ENCODE measurements at regions not wholly inside any gene's neighbourhood (a gene's known extent, or its start where the extent isn't known, plus 50 kb on each side); places are given as distances from the start of the nearest gene placed in this dataset.
"Not testable (repeated sequence)": the region's sequence is repeated elsewhere in the genome, so short reads cannot be mapped to it uniquely, and the experiment has no call there.

DNA sequence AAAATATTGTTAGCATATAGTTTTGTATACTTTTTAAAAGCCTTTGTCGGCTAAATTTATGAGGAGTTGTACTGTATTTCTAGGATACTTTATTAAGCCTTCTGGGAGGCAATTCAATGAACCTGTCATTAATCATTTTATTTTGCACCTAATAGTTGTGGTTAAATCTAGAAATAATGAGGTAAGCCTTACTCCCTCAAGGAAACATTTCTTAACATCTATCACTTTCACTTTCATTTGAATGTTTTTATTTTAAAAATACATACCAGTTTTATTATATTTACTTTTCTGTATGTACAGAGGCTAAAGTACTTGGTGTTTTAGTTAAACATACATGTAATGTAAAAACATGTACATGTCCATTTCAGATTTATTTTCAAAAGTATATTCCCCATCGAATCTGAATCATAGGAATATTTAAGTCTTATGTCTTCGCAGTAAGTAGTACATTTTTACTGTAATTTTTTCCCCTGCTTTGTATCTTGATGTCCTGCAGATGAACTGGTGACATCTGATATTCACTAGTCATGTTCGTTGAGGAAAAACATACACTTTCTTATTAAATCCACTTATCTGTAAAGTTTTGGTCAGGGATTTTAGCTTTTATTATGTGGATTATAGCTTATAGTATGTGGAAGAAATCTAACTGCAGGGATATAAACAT, 82.8 kb downstream of the DISP1 start:
- H3K4me1 ChIP-seq (ENCODE audit: insufficient read depth) = no peaks in the 10 kb centered on the region
- peak; percentile 59 for DNase-seq (ENCODE audit: extremely low spot score)
- no peaks in the 10 kb centered on the region for H3K36me3 ChIP-seq (ENCODE audit: insufficient read depth)
- H3K4me3 ChIP-seq (ENCODE audit: low read depth, low read length) = no peak overlapping the region
- 6% methylated on average over 4 of the region's 4 CpGs for WGBS
- H3K27ac ChIP-seq (ENCODE audit: low read depth) = no peak overlapping the region

DNA sequence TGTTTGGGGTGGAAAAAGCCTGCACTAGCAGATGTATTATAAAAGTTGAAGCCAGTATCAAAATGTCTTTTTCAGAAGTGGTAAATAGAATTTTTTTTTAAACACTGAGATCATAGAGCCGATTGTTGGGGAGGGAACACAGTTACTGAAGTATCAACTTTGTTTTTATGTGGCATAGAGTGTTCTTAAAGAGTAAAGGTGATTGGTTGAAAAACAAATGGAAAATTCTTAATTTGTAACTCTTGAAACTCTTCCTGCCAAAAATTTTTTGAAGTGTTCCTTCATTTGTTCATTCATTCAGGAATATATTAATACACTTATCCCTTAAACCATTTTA, 83.3 kb downstream of the DISP1 start:
- 6% methylated on average over 1 of the region's 1 CpG for WGBS
- Histone ChIP-seq H3K27ac (ENCODE audit: low read depth) (no peak overlapping the region), H3K4me1 (ENCODE audit: insufficient read depth) (no peaks in the 10 kb centered on the region), H3K4me3 (ENCODE audit: low read depth, low read length) (no peak overlapping the region), H3K36me3 (ENCODE audit: insufficient read depth) (no peaks in the 10 kb centered on the region)
- DNase-seq (ENCODE audit: extremely low spot score) = no peak

DNA sequence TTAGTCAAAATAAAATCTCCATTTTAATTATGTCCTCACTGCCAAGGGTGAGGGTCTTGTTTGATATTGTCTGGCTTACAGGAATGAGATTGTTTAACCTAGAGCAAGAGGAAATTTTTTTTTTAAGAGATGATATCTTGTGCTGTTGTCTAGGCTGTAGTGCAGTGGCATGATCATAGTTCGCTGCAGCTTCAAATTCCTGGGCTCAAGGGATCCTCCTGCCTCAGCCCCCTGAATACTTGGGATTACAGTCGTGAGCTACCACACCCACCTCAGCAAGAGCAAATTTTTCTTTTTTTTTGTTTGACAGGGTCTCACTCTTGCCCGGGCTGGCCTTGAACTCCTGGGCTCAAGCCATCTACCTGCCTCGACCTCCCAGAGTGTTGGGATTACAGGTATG, 84.6 kb downstream of the DISP1 start:
- no peak for DNase-seq (ENCODE audit: extremely low spot score)
- Histone ChIP-seq H3K4me3 (ENCODE audit: low read depth, low read length) (no peak overlapping the region), H3K36me3 (ENCODE audit: insufficient read depth) (no peaks in the 10 kb centered on the region), H3K27ac (ENCODE audit: low read depth) (no peak overlapping the region), H3K4me1 (ENCODE audit: insufficient read depth) (no peaks in the 10 kb centered on the region)
- 74% methylated on average over 4 of the region's 4 CpGs for WGBS

DNA sequence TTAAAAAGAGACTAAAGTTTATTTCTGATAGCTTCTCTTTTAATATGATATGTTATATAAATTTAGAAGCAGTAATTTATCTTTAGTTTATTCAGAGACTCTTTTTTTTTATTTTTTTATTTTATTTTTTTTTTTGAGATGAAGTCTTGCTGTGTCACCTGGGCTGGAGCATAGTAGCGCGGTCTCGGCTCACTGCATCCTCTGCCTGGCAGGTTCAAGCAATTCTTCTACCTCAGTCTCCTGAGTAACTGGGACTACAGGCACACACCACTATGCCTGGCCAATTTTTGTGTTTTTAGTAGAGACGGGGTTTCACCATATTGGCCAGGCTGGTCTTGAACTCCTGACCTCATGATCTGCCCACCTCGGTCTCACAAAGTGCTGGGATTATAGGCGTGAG, 89.6 kb downstream of the DISP1 start:
- WGBS = 91% methylated on average over 6 of the region's 6 CpGs
- no peaks in the 10 kb centered on the region for H3K36me3 ChIP-seq (ENCODE audit: insufficient read depth)
- H3K4me1 ChIP-seq (ENCODE audit: insufficient read depth) = no peaks in the 10 kb centered on the region
- H3K4me3 ChIP-seq (ENCODE audit: low read depth, low read length) = no peak overlapping the region
- no peak overlapping the region for H3K27ac ChIP-seq (ENCODE audit: low read depth)
- no peak for DNase-seq (ENCODE audit: extremely low spot score)

DNA sequence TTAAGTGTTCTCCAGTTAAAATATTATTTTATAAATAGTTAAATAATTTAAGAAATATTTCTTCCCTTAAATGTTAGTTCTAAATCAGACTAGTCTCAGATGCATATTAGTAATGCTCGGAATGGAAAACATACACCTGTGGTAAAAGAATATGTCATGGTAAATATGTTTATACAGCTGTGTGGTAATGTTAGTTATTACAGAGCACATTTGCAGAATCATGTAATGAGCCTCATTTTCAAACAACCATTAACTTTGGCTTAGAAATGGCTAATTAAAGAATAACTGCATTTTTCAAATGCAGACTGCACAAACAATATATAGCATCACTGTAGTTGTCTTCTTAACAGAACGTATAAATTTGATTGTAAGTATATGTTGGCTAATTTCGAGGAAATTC, 90.3 kb downstream of the DISP1 start:
- no peaks in the 10 kb centered on the region for H3K36me3 ChIP-seq (ENCODE audit: insufficient read depth)
- no peak overlapping the region for H3K27ac ChIP-seq (ENCODE audit: low read depth)
- H3K4me1 ChIP-seq (ENCODE audit: insufficient read depth) = no peaks in the 10 kb centered on the region
- 94% methylated on average over 3 of the region's 3 CpGs for WGBS
- no peak for DNase-seq (ENCODE audit: extremely low spot score)
- no peak overlapping the region for H3K4me3 ChIP-seq (ENCODE audit: low read depth, low read length)

DNA sequence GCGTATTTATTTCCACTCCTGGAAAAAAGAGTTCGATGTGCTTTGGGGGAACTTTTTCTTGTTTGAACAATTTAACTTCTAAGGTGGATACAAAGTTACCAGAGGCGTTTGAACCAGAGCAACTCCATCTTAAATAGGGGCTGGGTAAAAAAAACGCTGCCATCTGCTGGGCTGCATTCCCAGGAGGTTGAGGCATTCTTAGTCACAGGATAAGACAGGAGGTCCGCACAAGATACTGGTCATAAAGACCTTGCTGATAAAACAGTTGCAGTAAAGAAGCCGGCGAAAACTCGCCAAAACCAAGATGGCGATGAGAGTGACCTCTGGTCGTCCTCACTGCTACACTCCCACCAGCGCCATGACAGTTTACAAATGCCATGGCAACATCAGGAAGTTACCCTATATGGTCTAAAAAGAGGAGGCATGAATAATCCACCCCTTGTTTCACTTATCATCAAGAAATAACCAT, 91.5 kb downstream of the DISP1 start:
- not testable (repeated sequence) for H3K4me1 ChIP-seq (ENCODE audit: insufficient read depth); DNase-seq (ENCODE audit: extremely low spot score); H3K4me3 ChIP-seq (ENCODE audit: low read depth, low read length); H3K36me3 ChIP-seq (ENCODE audit: insufficient read depth); H3K27ac ChIP-seq (ENCODE audit: low read depth)
- 94% methylated on average over 11 of the region's 11 CpGs for WGBS

DNA sequence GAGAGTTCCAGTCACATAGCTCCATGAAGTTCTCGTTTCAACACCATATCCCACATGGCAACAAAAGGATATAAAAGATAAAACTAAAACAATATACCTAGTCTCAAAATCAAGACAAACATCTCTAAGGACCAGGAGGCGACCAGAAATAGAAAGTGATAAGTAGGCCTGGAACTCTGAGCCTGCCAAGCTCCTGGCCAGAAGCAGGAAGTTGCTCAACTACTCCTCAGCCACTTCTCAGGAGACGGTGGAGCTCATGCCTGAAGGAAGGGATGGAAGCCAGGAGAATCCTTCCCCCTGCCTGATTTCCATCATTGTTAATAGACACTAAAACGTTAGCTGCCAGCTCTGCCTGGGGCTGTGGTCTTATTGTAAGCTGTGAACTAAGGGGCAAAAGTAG, 94.7 kb downstream of the DISP1 start:
- WGBS = 38% methylated on average over 4 of the region's 4 CpGs
- no peak for DNase-seq (ENCODE audit: extremely low spot score)
- Histone ChIP-seq H3K4me3 (ENCODE audit: low read depth, low read length) (no peak overlapping the region), H3K36me3 (ENCODE audit: insufficient read depth) (no peaks in the 10 kb centered on the region), H3K4me1 (ENCODE audit: insufficient read depth) (no peaks in the 10 kb centered on the region), H3K27ac (ENCODE audit: low read depth) (no peak overlapping the region)

DNA sequence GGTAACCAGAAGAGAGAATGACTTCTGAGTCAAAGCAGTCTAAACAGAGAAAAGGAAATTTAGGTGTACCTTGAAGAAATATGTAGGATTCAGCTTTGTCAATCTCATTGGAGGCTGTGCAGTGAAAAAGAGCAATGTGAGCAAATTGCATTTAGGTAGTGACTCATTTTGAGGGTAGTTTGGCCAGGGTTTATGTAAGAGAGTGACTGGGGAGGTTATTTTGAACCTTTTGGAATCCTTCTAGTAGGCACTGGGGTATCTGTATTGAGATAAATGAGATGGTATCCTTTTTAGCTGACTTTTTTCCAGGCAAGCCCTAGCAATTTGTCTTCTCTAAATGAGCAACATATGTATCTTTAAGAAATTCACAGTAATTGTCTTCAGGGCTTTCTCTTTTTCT, 95.9 kb downstream of the DISP1 start:
- DNase-seq (ENCODE audit: extremely low spot score) = no peak
- H3K4me3 ChIP-seq (ENCODE audit: low read depth, low read length) = no peak overlapping the region
- no peaks in the 10 kb centered on the region for H3K36me3 ChIP-seq (ENCODE audit: insufficient read depth)
- H3K4me1 ChIP-seq (ENCODE audit: insufficient read depth) = no peaks in the 10 kb centered on the region
- H3K27ac ChIP-seq (ENCODE audit: low read depth) = no peak overlapping the region

DNA sequence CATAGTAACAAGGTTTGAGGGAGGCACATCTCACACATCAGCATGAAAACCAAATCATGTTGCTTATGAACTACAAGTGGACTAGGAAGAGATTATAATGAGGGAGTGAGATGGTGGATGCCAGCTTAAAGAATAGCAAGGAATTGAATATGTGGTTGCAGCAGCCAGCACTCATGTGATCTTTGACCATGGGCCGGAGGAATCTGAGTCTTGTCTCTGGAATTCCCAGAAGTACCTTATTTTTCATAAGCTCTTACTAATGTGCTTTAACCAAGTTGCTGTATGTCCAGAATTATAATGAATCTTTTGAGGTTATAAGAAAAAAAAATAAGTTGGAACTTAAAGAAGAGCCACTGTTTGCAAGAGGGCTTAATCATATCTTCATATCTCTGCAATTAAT, 97.0 kb downstream of the DISP1 start:
- Histone ChIP-seq H3K4me1 (ENCODE audit: insufficient read depth) (no peaks in the 10 kb centered on the region), H3K27ac (ENCODE audit: low read depth) (no peak overlapping the region), H3K4me3 (ENCODE audit: low read depth, low read length) (no peak overlapping the region), H3K36me3 (ENCODE audit: insufficient read depth) (no peaks in the 10 kb centered on the region)
- DNase-seq (ENCODE audit: extremely low spot score) = no peak
- WGBS = 87% methylated on average over 1 of the region's 1 CpG

DNA sequence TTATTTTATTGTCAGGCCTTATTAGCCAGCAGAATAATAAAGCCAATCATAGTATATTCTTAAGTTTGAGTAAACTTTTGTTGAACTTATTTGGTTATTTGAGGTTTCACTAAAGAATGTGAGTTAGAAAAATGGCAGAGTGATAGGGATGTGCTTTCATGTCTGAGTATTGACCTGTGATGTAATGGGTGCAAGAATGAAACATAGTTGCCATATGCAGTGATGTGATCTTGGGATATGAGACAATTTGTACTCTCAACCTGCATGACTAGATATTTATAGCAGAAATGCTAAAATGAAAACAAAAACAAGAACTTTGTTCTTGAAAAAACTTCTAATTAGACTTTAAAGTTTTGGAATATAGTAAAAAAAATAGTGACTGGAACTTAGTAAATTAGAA, 97.9 kb downstream of the DISP1 start:
- no peaks in the 10 kb centered on the region for H3K4me1 ChIP-seq (ENCODE audit: insufficient read depth)
- H3K36me3 ChIP-seq (ENCODE audit: insufficient read depth) = no peaks in the 10 kb centered on the region
- no peak overlapping the region for H3K27ac ChIP-seq (ENCODE audit: low read depth)
- H3K4me3 ChIP-seq (ENCODE audit: low read depth, low read length) = no peak overlapping the region
- no peak for DNase-seq (ENCODE audit: extremely low spot score)

DNA sequence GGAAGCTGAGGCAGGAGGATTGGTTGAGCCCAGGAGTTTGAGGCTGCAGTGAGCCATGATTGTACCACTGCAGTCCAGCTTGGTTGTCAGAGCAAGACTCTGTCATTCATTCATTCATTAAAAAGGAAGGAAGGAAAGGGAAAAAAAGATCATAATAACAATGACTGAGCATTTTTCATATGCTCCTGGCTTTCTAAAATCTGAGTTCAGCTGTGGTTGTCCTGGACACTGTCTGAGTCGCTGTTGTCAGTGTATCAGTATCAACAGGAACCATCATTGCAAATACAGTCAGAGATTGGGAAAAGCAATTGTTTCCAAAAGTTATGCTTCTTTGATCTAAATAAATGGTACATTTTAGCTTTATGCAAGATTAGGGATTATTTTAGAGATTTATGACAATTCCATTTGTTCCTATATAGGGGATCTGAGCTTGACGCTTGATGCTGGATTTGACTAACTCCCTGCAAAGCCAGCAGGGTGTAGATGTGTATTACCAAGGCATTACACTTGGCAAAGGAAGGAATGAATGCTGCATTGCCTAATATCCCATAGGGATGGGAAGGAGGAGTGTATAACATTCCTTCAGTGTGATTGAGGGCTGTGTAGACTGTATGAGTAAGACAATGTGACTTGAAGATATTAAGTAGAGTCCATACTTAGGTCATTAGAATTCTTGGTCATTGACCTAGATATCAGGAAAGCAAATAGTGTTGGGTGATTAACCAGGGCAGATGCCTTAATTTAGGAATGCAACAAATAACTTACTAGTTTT, 100.2 kb downstream of the DISP1 start:
- Histone ChIP-seq H3K27ac (ENCODE audit: low read depth) (no peak overlapping the region), H3K4me1 (ENCODE audit: insufficient read depth) (no peaks in the 10 kb centered on the region), H3K36me3 (ENCODE audit: insufficient read depth) (peaks cover 3% of the 10 kb centered on the region), H3K4me3 (ENCODE audit: low read depth, low read length) (no peak overlapping the region)
- WGBS = 97% methylated on average over 2 of the region's 2 CpGs
- no peak for DNase-seq (ENCODE audit: extremely low spot score)

DNA sequence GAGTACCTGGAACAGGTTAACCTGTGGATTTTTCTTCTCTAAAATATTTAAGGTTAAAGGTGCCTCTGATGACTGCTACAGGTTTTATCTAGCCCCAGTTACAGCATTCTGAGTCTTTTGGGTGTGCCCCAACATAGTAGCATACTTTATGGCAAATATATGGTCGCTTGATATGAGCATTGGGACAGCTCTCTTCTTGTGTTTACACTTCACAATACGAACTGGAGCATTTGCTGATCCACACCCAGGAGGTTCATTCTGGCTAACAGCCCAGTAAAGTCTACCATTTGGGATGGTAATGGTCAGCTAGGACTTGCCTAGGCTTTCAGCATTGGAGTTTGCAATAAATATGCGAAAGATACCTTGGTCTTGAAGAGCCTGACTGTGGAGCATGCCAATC, 101.3 kb downstream of the DISP1 start:
- WGBS = 61% methylated on average over 3 of the region's 3 CpGs
- Histone ChIP-seq H3K4me1 (ENCODE audit: insufficient read depth) (no peaks in the 10 kb centered on the region), H3K27ac (ENCODE audit: low read depth) (no peak overlapping the region), H3K36me3 (ENCODE audit: insufficient read depth) (peaks cover 3% of the 10 kb centered on the region), H3K4me3 (ENCODE audit: low read depth, low read length) (no peak overlapping the region)
- DNase-seq (ENCODE audit: extremely low spot score) = no peak

DNA sequence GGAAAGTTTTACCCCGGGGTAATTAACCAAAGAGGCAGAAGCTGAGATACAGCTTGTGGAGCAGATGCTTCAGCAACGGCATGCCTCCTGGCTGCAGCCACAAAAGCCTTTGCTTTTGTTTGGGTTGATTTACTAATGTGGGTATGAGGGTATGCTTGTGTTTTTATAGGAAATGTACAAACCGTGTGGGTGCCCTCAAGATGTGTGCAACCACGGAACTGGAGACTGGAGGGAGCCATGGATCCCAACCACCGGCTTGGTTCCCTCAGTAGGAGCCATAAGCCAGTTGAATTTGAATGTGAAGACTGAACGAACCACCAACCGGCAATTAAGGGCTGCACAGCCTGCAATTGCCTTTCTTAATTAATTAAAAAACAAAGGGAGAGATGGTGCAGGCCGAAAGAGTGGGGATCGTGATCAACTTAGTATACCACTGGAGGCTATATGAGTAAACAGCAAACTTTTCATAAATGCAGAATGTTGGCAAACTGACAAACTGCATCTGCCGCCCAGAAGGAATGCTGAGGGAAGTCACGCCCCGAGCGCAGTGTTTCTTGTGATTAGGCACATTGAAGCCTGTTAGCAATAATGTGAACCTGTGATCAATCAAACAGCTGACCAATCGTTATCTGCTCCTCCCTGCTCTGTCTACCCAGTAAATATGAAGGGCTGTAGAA, 104.1 kb downstream of the DISP1 start:
- no peaks in the 10 kb centered on the region for H3K4me1 ChIP-seq (ENCODE audit: insufficient read depth)
- H3K36me3 ChIP-seq (ENCODE audit: insufficient read depth) = peaks cover 3% of the 10 kb centered on the region
- H3K4me3 ChIP-seq (ENCODE audit: low read depth, low read length) = no peak overlapping the region
- no peak overlapping the region for H3K27ac ChIP-seq (ENCODE audit: low read depth)
- WGBS = 61% methylated on average over 14 of the region's 14 CpGs
- DNase-seq (ENCODE audit: extremely low spot score) = no peak

DNA sequence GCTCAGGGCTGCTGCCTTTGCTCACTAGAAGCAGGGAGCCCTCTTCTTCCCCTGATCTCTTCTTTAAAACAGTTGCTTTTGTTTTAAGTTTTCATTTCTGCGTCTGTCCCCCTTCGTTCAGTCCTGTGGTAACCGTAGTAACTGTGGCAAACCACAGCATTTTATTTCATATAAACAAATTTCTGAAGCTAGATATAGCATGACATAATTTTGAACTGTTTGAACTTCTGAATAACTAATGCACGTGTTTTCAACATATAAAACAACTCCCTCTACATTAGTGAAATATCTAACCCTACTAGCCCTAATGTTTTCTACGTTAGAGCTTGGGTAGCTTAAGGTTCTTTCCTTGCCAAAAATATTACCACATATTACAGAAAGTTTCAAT, 104.6 kb downstream of the DISP1 start:
- no peaks in the 10 kb centered on the region for H3K4me1 ChIP-seq (ENCODE audit: insufficient read depth)
- 25% methylated on average over 5 of the region's 5 CpGs for WGBS
- DNase-seq (ENCODE audit: extremely low spot score) = no peak

More for the DNA sequence above, 104.6 kb downstream of the DISP1 start:
- Histone ChIP-seq H3K36me3 (ENCODE audit: insufficient read depth) (peaks cover 3% of the 10 kb centered on the region), H3K27ac (ENCODE audit: low read depth) (no peak overlapping the region), H3K4me3 (ENCODE audit: low read depth, low read length) (no peak overlapping the region)
